ENCODE measurements at regions not wholly inside any gene's neighbourhood (a gene's known extent, or its start where the extent isn't known, plus 50 kb on each side); places are given as distances from the start of the nearest gene placed in this dataset.

- TF ChIP-seq CTCF (IDR thresholded peaks at IDR 0.05): no peak
- TF ChIP-seq POLR2A (IDR thresholded peaks at IDR 0.05): no peak
These were observed 173.4 kb upstream of the CADPS start for GRCh38 chr3:63048367-63049326.
